ENCODE measurements at regions not wholly inside any gene's neighbourhood (a gene's known extent, or its start where the extent isn't known, plus 50 kb on each side); places are given as distances from the start of the nearest gene placed in this dataset.

DNA sequence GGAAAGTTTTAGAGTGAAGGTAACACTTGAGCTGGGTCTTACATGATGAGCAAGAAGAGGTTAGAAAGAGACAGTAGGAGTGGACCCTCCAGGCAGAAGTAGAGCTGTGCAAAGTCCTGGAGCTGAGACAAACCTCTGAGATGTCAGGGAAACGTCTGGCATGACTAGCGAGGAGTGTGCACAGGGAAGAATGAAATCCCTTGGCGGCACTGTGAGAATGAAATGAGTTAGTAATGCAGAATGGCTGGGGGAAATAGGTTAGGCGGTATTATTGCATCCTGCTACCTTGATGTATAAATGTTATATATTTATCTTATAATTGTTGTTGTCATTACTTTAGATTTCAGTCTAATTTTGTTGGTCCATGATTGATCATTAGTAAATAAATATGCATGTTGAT, 457.9 kb upstream of the CCL2 start:
- DNase-seq = no peak

DNA sequence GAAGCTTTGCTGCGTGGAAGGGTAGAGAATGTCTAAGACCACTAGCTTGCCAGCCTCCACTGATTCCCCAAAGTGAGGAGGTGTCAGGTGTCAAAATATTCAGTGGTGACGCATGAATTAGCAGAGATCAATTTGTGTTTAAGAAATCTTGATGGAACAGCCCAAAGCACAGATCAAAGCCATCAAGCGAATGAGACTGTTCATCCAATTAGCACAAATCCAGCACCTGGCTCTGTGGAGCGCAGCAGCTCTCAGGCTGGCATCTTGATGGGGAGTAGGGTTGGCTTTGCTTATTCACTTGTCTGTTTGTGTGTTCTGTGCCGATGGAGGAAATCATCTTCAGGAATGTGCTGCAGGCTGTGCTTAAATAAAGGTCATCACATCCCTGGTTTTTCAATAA, 456.8 kb upstream of the CCL2 start:
- no peak for DNase-seq

DNA sequence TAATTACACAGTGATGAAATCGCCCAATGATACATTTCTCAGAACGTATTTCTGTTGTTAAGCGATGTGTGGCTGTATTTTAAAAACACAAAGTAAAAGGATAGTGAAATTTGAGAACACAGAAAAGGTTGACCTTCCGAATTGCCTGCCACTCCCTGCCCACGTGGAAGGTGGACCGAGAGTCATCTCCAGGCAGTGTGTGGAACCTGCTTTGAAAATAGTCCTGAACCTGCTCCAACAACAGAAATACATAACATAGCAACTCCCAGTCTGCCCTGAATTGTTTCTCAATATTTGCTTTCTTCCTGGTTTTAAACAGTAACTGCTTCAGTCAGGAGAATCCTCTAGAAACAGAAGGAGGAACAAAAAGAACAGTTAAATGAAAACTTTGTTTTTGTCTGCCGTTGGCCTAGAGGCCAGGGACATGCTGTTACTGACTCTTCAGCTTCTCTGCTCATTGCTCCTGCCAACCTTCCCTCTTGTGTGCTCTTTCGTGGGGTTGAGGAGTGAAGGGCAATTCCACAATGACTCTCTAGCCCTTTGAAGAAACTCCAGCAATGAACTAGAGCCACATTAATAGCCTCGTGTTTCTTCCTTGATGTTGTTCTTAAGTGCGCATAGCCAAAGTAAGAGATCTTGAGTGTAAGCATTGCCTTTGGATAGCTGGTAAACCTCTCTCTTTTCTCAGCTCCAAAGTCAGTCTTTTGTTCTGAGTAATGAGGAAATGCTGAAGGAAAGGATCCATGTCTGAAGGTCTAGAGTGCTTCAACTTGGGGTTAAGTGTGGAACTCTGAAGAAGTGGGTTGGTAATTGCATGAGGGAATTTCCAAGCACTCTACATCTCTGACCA, 452.5 kb upstream of the CCL2 start:
- no peak for DNase-seq

DNA sequence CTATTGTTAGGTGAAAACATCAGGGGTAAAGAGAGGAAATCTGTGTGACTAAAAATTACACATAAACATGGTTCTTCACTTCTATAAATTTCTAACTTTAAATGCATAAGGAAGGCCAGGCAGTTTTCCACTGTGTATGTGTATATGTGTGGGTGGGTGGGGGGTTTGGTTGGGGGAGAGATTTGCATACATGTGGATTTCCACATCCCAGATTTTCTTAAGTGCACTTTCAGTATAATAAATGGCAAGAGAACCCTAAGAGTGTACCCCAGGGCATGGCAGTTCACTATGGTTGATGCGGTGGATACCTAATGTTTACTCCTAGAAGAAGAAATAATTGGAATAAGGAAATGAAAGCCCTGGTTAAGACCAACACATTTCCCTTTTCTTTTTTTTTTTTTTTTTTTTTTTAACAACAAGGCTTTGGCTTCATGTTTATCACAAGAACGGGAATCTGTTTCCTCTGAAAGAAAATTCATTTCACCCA, 451.8 kb upstream of the CCL2 start:
- DNase-seq = no peak

DNA sequence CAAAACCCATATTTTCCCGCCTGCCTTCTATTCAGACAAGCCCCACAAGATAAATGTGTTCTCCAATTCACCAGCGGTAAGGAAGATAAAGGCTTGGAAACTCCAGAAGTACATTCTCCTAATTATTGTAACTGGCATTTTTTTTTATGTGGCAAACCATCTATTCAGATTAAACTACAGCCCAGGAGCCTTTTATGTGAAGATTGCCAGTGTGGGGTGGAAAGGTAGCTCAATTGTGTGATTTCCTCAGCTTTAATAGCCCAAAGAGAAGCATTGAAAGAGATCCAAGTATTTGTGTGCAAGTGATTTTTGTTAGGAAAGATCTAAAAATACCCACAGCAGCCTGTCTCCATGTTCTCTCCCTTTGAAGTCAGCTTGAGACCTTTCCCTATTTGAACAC, 451.4 kb upstream of the CCL2 start:
- no peak for DNase-seq

DNA sequence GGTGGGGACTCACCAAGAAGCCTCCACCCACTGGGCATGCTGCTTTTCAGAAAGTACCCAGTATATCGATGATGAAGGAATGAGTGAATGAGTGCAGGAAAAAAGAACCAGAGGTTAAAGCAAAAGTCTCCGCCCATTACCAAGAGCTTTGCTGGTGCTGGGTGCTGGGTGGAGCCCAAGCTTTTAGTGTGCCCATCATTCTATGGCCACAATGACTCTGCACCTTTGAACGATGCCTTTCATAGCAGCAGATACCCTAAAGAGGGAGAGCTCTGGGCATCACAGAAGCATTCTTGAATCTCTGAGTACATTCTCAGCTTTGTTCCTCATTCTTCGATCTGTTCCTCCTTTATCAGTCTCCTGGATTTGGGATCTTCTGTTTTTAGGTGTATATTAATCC, 450.7 kb upstream of the CCL2 start:
- no peak for DNase-seq

DNA sequence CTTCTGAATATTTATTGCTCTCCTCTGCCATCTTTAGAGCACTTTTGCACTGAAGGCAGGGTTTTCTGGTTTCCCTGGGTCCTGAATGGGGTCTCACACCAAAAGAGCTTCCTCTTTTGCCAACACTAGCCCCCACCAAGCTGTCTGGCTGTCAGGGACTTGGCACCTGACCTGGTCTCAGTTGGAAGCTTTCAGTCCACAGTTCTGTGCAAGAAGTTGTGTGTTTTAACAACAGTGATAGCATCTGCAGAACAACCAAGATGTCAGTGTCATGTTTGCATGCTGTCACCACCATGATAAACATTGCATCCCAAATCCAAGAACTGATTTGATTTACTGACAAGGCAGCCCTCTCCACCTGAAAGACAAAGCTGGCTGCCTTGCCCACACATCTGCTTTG, 448.5 kb upstream of the CCL2 start:
- DNase-seq = no peak

DNA sequence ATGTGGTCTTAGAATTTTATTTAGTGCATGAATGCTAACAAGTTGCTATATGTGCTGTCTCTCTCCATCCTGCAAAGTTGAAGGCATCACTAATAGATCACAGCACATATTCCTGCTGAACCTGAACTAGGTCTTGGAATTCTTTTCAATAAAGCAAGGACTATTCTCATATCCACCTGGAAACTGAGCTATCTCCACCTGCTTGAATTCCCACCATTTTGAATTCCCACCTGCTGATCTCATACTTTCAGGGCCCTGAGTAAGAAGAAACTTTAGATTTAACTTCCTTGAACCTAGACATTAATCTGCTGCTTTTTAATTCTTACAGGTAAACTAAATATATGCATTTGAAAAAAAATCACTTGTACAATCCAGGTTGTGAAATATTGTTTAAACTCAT, 445.3 kb upstream of the CCL2 start:
- DNase-seq = no peak

DNA sequence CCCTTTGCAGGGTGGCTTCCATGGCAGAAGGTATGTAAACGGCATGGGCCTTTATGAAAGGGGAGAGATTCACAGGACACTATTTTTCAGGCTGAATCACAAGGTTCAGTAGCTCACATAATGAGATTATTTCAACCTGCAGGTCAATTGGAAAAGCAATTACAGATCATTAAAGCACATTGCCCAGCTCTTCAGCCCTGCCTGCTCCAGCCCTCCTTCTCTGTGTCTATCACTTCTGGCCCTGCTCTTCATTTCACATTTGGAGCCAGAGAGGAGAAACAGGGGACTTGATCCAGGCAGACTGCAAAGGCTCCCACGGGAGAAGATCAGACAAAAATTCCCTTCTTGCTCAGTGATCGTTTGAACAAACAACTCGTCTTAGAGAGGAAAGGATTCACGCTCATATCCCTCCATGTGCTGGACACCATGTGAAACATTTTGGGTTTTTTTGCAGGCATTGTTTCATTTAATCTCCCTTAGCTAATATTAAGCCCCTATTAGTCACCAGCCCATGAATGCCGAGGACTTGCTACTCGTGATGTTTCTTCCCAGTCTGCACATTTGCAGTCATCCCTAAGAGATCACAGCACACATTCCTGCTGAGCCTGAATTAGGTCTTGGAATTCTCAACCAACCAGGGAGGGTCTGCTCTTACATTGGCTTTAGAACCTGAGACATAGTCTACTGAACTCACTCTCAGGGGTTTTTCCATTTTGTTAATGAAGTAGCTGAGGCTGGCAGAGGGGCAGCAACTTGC, 443.9 kb upstream of the CCL2 start:
- DNase-seq = no peak

DNA sequence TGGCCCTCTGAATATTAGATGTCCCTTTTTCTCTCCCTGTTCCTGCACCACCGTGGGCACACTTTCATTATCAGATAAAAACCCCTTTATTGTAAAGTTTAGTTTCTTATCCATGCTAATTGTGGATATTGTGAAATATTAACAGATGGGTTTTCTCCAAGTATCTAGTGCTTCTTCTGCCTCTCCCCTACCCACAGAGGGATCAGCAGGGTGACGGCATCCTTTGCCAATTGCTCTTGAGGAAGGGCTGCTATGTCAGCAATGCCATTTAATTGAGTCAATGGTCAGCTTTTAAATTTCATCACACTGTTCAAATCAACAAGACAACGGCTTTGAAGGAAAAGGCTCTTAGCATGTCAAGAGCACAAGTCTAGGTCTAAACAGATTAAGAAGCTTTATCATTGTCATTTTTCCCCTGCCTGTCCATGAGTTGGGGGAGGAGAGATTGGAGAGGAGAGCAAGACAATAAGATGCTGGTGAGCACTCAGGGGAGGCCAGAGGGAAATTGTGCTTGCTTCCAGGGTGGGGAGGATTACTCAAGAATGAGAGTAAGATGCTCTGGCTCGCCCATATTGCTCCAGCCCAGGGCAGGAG, 443.0 kb upstream of the CCL2 start:
- no peak for DNase-seq

DNA sequence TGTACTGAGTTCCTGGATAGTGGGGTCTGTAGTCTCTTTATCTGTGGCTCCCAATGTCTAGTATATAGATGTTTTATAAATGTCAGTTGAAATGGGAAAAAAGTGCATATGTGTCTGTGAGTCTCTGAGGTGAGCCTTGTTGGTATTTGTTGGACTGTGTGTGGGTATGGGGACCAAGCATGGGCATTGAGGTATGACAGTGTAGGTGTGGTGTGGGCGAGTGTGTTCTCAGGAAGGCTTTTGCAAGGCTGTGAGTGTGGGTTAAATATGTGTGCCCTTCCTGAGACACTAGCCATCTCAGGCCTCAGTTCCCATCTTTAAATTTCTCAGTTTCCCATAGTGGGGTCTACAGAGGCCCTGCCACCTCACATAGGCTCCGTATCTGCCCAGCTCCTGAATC, 440.2 kb upstream of the CCL2 start:
- no peak for DNase-seq

DNA sequence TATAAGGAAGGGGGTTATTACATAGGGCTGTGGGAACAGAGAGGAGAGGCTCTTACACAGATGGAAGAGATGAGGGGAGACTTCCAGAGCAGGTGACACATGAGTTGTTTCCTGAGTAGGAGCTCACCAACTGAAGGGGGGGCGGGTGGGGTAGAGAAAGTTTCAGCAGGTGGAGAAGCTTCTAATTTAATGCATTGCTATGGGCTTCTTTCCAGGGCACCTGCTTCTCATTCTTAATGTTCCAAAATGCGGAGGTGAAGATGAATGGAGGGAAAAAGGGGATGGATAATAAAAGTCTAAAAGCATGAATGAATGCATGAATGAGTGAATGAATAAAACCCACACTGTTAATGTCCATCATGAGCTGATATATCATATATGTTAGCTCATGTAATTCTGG, 439.0 kb upstream of the CCL2 start:
- no peak for DNase-seq

DNA sequence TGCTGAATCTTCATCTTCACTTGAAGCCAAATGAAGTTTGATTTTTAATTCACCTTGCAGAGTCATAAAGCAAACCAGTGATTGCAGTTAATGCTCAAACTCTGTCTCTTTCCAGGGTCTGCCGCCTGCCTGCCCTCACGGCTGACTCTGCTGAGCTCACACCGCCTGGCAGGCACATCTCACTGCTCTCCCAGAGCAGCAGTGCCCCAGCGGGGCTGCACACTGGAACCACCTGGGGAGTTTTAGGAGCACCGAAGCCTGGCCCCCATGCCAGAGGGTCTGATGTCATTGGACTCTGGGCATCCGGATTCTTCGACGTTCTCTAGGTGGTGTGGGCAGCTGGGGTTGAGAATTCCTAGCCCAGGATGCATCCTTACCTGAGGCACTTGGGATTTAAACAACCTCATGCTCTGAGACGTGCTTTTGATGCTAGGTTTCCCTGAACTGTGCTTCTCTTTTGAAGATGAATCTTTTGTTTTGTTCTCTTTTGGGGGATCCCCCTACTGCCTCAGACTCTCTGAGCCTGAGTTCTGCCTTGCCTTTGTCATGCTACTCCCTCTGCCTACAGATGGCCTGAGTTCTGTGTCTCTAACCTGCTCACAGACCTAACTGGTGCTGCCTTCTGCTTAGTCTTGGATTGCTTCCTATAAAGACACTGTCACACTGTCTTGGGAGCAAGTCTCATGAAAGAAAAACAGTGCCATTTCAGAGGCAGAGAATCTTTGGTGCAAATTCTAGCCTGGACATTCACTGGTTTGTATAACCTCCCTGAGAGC, 438.1 kb upstream of the CCL2 start:
- DNase-seq = no peak

DNA sequence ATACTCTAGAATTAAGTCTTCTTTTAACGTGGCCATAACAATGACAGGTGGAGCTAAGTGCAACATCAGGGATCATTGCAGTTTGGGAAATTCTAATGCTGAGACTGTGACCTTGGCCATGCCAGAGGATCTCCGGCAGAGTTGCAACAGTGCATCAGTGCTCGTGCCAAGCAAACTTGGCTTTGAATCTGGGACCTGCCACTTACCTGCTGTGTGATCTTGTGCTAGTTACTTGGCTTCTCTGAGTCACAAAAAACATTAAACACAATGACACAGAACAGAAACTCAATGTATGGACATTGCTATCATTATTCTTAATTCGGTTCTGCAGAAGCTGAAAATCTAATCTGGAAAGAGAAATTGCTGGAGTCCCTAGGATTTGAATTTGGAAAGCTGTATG, 435.5 kb upstream of the CCL2 start:
- DNase-seq = no peak

DNA sequence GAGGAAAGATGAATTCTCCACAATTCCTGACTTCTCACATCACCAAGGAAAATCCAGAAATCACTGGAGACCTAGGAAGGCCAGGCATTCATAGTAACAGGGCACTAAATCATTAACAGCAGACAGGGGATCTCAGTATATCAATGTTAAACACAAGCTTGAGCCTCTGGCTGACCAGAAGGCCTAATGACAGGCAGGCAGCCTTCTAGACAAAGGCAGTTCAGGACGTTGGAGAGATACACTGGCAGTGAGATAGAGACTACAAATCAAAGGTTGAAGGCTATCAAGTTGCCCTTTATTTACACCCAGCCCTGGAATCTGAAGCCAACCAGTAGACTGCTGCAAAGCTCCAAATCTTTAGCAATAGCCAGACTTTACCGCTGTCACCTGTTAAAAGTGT, 422.8 kb upstream of the CCL2 start:
- no peak for DNase-seq

DNA sequence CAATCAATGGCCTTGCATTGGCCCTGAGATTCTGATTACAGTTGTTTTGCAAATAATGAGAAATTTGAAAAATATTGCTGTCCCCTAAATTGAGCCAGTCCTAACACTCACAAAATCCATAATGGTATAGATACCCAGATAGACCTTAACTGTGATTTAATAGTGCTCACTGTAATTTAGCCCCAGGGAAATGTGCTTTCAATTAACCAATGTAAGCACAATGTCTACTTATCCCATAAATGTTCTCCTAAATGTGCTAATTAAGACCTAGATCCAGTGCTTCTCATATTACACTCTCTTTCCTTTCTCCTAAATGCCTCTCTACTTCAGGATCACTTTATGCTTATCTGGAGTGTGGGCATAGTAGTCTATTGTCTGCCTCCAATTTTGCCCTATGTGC, 417.8 kb upstream of the CCL2 start:
- DNase-seq = no peak

DNA sequence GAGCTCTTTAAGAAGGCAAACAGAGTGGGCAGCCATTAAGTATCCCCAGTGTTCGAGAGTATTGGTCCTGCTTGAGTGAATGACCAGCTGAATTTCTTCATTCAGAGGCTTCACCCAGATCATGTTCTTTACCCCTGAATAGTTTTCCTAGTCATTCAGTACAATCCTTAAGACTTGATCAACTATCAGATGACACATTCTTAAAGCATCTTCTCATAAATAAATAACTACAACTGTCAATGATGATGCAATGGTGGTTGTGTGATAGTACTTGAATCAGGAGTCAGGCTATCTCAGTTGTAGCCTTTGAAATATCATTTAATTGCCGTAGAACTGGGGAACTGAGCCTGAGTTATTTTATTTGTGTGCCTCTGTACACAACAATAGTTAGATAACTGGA, 416.8 kb upstream of the CCL2 start:
- DNase-seq = no peak

DNA sequence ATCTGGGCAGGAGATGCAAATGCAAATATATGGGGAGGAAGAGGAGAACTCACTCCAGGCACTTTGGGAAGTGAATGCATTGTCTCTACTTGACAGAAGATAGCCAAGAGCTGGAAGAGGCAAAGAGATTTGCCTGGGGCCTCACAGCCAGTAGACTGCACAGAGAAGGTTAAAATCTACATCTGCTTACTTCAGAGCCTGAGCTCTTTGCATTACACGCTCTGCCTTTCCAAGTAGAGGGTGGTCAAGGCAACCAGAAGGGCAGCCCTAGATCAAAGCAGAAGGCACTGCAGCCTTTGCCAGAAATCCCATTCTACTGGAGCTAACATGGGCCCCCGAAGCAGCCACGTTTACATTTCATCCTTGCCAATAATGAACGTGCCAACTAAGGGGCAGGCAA, 407.2 kb upstream of the CCL2 start:
- no peak for DNase-seq

DNA sequence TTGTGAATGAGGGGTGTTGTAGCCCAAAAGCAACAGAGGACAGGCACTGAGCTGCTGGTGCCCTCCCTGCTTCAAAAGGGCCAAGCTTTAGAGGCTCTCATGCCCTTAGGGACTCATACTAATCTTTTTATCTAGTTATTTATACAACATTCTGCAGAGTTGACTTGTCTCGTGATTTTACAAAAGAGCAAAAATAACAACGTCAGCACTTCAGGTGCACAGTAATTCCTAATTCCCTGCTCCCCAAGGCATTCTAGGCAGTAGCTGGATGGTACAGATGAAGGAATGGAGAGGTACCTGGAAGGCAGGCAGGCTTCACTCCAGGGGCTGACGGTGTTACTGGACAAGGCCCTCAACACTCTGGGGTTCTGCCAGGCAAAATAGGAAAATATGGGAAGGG, 406.7 kb upstream of the CCL2 start:
- no peak for DNase-seq

DNA sequence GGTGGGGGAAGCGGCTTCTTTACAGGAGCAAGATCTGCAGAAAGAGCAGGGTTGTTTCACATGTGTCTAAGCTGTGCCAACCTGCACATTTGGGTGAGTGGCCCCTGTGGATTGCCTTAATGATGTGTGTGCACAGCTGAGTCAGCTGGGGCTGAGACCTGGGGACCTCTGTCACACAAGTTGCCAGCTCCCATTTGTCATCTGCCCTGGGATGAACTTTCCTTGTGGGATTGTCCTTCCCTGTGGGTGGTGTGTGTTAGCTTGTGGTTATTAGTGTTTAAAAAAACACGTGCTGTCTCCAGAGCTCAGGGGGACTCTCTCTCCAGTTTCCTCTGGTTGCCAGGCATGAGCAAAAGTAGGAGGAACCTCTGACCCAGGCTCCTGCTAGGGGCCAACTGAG, 400.5 kb upstream of the CCL2 start:
- DNase-seq = no peak

DNA sequence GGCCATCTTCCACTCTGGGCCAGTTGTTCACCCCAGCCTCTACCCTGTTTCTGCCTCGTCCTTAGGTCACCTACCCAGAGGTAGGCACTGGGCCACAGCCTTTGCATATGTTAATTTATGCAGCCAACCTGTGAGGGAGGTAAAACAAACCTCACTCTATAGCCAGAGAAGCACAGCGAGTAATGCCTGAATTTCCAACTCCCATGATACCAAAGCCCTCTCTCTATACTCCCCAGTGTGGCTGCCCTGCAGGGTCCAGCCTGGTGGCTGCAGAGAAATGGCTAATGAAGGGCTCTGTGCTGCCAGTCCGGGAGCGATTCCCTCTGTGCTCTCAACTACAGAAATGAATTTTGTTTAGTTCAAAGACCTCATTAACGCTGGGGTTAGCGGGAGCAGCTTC, 397.0 kb upstream of the CCL2 start:
- no peak for DNase-seq

DNA sequence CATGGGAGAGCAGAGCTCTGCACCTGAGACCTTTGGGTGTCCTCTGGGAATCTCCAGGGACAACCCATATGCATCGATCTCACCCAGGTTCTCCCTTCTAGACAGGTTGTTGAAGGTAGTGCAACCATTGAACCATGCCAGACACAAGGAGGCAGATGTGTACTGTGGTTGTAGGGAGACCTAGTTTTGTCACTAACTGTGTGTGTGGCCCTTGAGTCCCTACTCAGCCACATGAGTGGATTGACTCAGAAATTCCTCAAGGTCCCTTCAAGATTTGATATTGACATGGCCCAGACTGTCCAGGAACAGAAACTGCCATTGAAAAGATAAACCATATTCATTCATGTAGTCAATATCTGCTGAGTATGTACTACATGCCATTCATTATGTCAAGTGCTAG, 396.4 kb upstream of the CCL2 start:
- DNase-seq = no peak
